Left cardiac atrium (tissue), 4 donors: ENCODE measurements at regions not wholly inside any gene's neighbourhood (a gene's known extent, or its start where the extent isn't known, plus 50 kb on each side); places are given as distances from the start of the nearest gene placed in this dataset.

Experiments used
- ATAC-seq, 2 donors: fragments of 200-7000 bp; cut with Tn5 transposase; one replicate each; pipeline ENCODE4 v1.9.1; 2020; ENCODE audit warnings: mild to moderate bottlenecking in 2 of 2, moderate library complexity in 2 of 2
- DNase-seq: peaks from one replicate; pipeline ENCODE4 v3.0.0-alpha.2; 2020
- intact Hi-C, 2 donors: fragments of 100-400 bp; cut with DNase I; formaldehyde crosslinking; loops; one replicate each; pipeline versions ENCODE4 v1.14.1 to v1.15.1; 2022 to 2023
- donor health status: DM: no; HTN: yes; CAD: no.
- donor health status: DM: no; HTN: yes; CAD: no; lungs with severe emphysema.
- donor health status: DM: yes; HTN: yes; CAD: no.
- donor health status: Dilated cardiomyopathy.

DNA sequence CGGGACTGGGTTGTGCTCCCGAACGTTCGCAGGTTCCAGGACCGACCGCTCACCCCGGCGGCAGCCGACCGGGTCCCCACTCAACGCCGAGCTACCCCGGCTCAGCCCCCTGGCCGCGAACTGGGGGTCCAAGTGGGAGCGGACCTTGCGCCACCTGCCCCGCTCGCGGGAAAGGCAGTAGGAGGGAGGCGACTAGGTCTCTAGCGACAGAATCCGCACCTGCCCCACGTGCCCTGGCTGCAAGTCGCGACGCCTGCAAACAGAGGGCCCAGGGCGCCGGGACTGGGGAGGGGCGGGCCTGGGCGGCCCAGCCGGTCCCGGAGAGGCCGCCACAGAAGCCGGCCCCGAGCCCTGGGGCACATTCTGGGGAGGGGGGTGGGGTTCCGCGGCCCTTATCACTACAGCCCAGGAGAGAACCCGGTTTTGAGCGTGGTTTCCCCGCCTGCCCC, 239.2 kb upstream of the CPNE8 start:
- DNase-seq = peak; percentile 20
- ATAC-seq = peak; percentile 36 to 61
- intact Hi-C loops = loop anchor here (2.0 to 10.0 kb wide), 2 partner anchors 128 to 130 kb away; no protein-coding TSS in a partner anchor

DNA sequence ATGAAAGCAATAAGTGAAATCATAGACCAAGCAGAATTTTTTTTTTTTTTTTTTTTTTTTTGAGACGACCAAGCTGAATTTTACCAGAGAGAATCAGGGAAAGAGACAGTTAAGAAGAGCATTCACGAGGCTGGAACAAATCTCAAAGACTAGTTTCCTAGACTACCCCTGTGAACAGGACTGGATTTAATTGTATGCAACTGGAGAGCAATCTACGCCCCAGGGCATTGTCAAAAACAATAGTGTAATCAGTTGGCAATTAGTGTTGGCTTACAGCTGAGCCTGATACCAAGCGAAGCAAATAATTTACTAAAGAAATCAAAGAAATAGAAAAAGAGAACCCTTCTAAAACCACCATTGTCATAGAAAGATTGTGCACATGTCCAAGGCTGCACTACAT, 232.9 kb upstream of the CPNE8 start:
- no peak for DNase-seq
- intact Hi-C loops = no loop called here
- ATAC-seq = no peak

DNA sequence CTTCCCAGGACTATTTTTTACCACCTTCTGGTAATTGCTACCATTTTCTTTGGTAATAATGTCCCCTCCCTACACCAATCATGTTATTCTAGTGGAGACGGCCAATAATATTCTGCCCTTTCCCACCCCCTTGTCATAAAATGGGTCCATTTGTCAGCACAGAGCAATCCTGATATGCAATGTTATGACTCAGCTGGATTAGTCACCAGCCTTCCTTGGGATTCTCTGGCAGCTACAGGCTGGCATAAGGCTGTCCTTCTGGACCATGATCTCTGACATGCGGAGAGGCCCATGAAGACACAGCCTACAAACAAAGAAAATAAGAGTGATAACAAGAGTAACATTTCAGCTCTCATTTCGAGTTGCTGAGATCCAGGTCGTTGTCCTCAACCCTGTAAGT, 222.0 kb upstream of the CPNE8 start:
- DNase-seq (no peak), ATAC-seq (peak in 1 of 2 donors; percentile 79)
- intact Hi-C loops = no loop called here

DNA sequence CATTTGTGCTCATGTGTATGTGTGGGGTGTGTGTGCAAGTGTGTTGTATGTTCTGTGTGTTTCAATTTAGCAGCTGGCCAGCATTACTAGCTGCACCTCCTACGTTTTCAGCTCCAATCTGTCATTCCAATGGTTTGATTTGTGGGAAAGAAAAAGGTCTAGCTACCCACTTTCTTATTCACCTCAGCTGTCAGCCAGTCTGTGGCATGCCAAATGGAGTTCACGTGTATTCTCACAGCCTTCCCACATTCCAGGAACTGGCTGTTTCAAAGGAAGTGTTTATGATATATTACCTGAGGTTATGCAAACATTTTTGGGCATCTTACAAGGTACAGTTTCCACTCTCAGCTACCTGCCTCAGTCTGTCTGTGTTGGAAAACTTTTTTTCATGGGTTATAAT, 220.2 kb upstream of the CPNE8 start:
- ATAC-seq = no peak
- intact Hi-C loops = no loop called here
- no peak for DNase-seq

DNA sequence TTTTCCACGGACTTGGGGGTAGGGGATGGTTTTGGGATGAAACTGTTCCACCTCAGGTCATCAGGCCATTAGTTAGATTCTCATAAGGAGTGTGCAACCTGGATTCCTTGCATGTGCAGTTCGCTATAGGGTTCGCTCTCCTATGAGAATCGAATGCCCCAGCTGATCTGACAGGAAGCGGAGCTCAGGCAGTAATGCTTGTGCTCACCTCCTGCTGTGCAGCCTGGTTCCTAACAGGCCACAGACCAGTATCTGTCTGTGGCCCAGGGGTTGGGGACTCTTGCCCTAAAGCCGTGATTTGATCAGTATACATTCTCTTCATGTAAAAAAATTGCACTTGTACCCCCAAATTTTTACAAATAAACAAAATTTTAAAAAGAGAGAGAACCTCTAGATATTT, 219.4 kb upstream of the CPNE8 start:
- intact Hi-C loops = no loop called here
- DNase-seq = no peak
- no peak for ATAC-seq

DNA sequence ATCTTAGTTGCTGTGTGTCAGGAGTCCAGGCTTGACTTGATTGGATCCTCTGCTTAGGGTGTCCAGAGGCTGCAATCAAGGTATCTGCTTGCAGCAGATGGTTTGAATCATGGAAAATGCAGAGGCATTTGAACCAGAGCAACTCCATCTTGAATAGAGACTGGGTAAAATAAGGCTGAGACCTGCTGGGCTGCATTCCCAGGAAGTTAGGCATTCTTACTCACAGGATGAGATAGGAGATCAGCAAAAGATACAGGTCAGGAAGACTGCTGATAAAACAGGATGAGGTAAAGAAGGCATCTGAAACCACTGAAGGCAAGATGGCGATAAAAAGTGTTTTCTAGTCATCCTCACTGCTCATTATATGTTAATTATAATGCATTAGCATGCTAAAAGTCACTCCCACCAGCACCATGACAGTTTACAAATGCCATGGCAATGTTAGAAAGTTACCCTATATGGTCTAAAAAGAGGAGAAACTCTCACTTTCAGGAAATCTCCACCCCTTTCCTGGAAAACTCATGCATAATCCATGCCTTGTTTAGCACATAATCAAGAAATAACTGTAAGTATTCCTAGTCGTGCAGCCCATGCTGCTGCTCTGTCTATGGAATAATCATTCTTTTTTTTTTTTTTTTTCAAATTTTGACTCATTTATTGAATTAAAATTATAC, 218.3 kb upstream of the CPNE8 start:
- ATAC-seq (no peak), DNase-seq (no peak)
- intact Hi-C loops = no loop called here

DNA sequence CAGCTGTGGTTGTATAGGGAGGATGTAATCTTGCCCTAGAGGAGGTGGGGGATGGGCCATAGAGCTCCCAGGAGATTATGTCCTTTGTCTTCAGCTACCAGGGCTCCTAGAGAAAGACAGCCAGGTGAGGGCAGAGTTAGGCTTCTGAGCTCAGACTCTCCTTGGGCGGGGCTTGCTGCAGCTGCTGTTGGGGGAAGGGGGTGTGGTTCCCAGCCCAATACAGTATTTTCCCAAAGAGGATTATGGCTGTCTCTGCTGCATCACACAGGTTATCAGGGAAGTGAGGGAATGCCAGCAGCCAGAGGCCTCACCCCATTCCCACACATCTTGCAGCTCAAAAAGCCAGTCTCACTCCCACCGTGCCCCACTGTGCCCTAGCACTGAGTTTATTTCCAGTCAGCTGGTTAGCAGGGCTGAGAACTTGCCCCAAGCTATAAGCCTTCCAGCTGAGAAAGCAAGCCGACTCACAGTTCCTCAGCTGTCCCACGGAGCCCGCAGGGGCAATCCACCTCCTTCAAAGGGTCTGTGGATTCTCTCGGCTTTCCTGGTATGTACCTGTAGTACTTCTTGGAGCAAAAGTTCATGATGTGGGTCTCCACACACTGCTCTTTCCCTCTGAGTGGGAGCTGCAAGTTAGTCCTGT, 217.3 kb upstream of the CPNE8 start:
- ATAC-seq = no peak

DNA sequence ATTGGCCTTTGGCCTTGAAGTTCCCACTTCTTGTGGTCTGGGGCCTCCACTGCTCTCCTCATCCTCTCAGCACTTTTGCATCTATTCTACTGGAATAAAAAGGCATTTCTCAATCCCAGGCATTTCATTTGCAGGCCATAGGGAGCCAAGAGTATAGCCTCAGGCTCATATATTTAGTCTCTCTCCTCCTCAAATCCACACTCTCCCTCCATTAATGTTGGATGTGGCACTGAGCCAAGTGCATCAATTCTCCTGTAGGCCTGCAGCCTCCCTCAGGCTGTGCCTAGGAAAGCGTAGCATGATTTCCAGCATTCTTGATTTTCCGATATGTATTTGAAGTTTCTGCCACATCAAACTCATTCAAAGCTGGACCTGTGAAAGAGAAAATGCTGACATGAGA, 211.5 kb upstream of the CPNE8 start:
- no peak for DNase-seq
- intact Hi-C loops = no loop called here
- ATAC-seq = no peak

More for the DNA sequence above, 217.3 kb upstream of the CPNE8 start:
- intact Hi-C loops = no loop called here
- DNase-seq = no peak

DNA sequence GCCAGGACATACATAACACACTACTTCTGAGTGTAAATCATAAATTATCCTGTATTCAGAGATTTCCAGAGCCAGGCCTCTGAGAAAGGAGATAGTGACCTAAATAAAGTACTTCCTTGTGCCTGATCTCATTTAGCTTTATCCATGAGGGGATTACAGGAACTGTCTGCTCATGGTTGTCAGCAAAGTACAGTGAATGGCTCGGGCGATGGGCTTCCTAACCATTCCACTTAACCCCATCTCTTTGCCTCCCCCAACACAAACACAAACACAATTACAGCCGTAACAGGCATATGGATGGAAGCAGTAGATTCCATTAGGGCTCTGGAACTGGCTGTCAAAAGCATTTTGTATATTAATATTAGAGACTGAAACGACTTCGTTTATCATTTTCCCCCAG, 206.7 kb upstream of the CPNE8 start:
- DNase-seq (no peak), ATAC-seq (no peak)
- intact Hi-C loops = no loop called here

DNA sequence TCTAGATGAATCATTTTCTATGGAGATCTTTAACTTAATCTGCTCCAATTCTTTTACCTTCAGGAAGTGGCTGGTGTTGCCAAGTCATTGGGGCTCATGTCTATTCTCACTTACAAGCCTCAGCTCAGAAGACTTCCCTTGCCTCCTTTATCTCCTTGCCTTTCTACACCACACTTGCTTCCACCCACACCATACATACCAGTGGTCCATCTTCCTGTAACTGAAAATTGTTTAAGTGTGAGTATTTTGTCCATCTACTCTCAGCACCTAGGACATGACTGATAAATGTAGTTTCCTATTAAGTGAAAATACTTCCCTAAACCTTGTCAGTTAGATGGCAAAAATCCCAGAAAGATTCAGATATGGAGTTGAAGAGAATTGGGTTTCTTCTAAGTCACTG, 199.7 kb upstream of the CPNE8 start:
- ATAC-seq (no peak), DNase-seq (no peak)
- intact Hi-C loops = loop anchor here in 1 of 2 donors (10.0 kb wide), 1 partner anchor 440 kb away; no protein-coding TSS in a partner anchor

DNA sequence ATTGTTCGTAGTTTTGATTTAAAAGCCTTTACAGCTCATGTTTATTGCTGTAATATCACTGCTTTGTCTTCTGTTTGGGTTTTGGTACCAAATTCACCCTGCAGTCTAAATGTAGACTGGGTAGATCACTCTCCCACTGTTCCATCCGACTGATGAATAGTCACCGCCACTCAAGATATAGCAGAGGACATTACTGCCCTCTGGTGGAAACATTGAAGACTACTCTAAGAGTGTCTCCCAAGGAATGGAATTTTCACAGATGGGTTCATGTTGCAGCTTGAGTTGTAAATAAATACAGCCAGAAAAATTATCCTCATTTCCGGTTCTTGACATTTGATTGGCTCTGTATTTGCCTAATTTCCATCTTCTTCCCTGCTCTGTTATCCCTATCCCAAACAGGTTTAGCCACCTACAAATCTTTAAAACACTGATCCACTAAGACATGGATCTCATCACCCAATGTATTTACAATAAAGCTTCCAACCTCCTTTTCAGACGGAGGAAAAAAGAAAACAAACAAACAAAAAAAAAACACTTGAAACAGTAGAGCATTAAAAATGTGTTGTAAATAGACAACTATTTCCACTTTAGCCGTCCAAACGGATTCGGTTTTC, 198.3 kb upstream of the CPNE8 start:
- ATAC-seq = peak; percentile 90 to 91
- no peak for DNase-seq
- intact Hi-C loops = loop anchor here (1.0 to 10.0 kb wide), 4 partner anchors 182 to 776 kb away; no protein-coding TSS in a partner anchor

DNA sequence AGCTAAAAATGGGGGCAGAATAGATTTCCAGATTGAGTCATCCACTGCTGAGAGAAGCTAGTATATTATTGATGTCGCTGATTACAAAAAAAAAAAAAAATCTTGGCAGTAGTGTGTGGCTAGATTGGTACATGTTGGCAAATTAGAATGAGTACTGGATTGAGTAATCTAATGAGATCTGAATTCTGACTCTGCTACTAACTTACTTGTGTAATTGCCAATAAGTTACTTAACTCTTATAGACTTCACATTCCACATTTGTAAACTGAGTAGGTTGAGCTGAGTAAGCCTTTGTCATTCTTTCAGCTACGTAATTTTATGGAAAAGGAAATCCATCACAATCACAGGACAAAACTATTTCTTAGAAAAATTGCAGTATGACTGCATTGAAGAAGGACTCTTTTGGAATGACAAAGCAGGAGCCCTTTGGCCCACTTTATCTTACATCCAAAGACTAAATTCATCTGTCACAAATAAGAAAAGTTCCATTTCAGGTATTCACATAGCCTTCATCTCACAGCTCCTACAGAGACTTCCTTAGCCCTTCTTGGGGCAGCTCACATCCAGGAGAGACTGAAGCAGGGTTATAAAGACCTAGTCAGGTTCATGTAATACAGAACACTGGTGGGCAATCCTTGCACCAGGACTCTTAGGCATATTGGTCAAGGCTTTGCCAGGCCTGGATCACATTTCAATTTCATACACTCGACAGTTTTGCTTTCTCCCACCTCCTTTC, 197.3 kb upstream of the CPNE8 start:
- DNase-seq (no peak), ATAC-seq (peak; percentile 27 to 57)
- intact Hi-C loops = loop anchor here (5.0 to 10.0 kb wide), 3 partner anchors 185 to 775 kb away; no protein-coding TSS in a partner anchor

DNA sequence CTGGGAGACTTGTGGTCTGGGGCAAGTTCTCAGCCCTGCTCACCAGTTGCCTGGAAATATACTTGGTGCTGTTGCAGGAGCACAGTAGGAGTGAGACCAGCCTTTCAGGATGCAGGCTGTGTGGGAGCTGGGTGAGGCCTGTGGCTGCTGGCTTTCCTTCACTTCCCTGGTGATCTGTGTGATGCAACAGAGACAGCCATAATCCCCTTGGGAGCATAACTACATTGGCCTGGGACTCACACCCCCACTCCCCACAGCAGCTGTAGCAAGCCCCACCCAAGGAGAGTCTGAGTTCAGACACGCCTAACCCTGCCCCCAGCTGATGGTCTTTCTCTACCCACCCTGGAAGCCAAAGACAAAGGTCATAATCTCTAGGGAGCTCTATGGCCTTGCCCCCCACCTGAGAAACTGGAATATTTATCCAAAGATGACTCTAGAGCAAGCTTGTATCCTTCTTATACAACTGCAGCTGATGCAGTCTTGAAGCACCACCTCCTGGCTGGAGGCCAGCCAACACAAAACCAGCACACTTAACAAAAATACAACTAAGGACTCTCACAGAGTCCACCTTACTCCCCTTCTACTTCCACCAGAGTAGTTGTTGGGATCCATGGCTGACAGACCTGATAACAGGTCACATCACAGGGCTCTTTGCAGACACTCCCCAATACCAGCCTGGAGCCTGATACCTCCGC, 190.4 kb upstream of the CPNE8 start:
- ATAC-seq (no peak), DNase-seq (no peak)
- intact Hi-C loops = no loop called here

DNA sequence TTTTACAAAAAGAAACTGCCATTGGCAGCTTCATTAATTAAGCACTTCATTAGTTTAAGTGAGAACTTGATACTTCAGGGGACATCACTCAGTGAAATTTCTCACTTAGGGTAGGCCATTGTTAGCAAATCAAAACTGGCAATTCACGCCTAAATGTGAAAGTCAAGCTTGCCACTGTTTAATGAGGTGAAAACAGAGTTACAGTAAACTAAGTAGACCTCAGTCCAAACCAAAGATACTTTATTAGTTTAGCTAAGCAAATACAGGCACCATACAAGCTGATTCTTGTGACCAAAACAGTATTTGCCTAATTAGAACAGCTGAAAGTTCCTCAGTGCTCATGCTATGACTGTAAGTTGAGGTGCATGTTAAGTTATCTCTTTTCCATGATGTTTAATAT, 176.5 kb upstream of the CPNE8 start:
- ATAC-seq (no peak), DNase-seq (no peak)
- intact Hi-C loops = no loop called here

DNA sequence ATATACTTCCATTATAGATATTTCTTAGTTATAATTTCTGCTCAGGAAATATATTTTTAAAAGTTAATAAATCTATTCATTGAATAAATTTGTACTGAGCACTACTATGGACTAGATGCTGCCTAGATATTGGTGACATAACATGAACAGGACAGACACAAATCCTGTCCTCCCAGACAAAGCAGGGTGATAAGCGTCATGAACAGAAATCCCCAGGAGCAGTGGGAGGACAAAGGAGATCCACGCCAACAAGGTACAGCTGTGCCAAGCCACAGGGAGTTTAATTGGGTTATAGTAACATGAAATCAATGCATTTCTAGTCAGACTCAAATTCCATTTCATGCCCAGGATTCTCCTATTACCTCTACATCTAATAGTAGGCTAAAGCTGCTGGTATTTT, 171.8 kb upstream of the CPNE8 start:
- intact Hi-C loops = no loop called here
- ATAC-seq = no peak
- no peak for DNase-seq

DNA sequence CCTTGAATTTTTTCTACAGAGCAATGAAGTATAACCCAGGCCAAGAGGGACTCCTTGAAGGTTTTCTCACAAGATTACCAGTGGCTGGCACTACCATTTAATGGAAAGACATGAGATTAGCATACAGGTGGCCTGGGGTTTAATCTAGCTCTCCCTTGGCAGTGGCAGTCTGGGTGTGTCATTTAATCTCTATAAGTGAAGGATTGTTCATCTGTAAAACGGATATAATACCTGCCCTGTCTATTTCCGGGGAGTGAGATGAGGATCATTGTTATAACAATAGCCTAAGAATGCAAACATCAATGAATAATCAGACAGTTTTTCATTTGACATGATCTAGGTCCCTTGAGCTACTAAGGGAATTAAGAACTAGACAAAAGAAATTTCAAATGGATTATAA, 168.7 kb upstream of the CPNE8 start:
- no peak for DNase-seq
- no peak for ATAC-seq
- intact Hi-C loops = no loop called here

DNA sequence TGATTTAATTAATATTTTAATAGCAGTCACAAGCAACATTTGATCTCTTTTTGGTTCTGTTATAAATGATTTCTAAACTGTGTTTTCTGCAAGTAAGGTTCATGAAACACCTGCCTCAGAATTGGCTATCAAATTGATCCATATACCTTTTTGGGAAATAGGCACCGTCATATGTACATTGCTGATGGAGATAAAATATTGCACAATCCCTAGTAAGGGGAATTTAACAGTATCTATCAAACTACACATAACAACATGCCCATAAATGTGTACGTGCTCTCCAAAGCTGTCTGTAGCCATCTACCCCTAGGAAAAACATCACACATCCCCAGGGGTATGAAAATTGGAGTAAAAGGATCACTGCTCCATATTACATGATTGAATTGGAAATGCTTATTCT, 167.3 kb upstream of the CPNE8 start:
- DNase-seq (no peak), ATAC-seq (no peak)
- intact Hi-C loops = no loop called here

DNA sequence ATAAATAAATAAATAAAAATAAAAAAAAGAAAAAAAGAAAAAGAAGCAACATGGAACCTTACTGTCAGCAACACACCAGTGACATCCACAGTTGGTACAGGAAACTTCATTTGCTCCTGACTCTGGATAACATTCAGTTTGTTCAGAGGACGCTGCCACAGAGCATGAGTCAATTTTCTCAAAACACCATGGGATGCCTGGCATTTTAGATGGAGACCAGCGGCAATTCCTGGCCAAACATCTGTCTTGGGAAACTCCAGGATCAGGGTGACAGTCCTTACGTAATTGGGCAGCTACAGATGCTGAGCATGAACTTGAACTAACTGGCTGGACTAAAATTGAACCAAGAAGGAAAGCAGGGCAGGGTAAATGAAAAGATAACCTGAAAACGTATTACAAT, 166.2 kb upstream of the CPNE8 start:
- intact Hi-C loops = no loop called here
- DNase-seq (no peak), ATAC-seq (no peak)

DNA sequence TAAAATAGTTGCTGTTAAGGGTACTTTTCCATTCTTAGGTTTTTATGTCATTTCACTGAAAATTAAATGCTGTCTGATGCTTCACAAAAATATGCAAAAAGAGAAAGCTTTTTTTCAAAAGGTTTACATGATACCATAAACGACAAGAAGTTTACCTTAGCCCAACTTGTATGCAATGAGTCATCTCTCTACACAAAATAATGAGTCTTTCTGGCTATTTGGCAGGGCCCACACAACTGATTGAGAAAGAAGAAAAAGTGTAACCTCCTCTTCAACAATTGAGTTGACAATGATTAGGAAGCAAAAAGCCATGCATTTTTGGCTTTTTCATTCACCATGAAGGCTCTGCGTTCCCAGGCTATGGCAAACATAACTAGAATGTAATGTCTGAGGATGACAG, 165.4 kb upstream of the CPNE8 start:
- ATAC-seq (no peak), DNase-seq (no peak)
- intact Hi-C loops = no loop called here
